Type B pancreatic cell (in vitro differentiated cells): ENCODE measurements at regions not wholly inside any gene's neighbourhood (a gene's known extent, or its start where the extent isn't known, plus 50 kb on each side); places are given as distances from the start of the nearest gene placed in this dataset.
A peak's percentile ranks its signal among the peaks of the same experiment; 100 is the strongest.

Source experiments
- DNase-seq: peaks from one replicate; pipeline ENCODE4 v3.0.0; 2021; ENCODE audit warnings: mixed read lengths; ENCODE audit not compliant: unreplicated experiment; ENCODE audit errors: extremely low spot score
- H3K27ac Mint-ChIP-seq: 2 replicates; pipeline ENCODE4 v1.8.0; 2021; ENCODE audit warnings: mild to moderate bottlenecking, mixed read lengths
- H3K27me3 Mint-ChIP-seq: 2 replicates; pipeline ENCODE4 v1.8.0; 2021; ENCODE audit warnings: mixed read lengths
- H3K36me3 Mint-ChIP-seq: 2 replicates; pipeline ENCODE4 v1.8.0; 2021; ENCODE audit warnings: mixed read lengths
- H3K4me1 Mint-ChIP-seq: one replicate; pipeline ENCODE4 v1.8.0; 2021; ENCODE audit warnings: mixed read lengths; ENCODE audit not compliant: unreplicated experiment
- H3K4me3 Mint-ChIP-seq: 2 replicates; pipeline ENCODE4 v1.8.0; 2021; ENCODE audit warnings: mild to moderate bottlenecking, mixed read lengths
- H3K9me3 Mint-ChIP-seq: 2 replicates; pipeline ENCODE4 v1.8.0; 2021; ENCODE audit warnings: mixed read lengths
- CTCF ChIP-seq: fragments of 200-600 bp; sonication (generic); conservative IDR thresholded peaks from 2 replicates; pipeline ENCODE4 v1.5.0; 2021; ENCODE audit warnings: antibody characterized with exemption, mild to moderate bottlenecking

- Mint-ChIP-seq H3K9me3 (no peaks in the 10 kb centered on the region), H3K36me3 (no peaks in the 10 kb centered on the region), H3K27ac (no peak overlapping the region), H3K27me3 (no peaks in the 10 kb centered on the region), H3K4me3 (no peak overlapping the region), H3K4me1 (peaks cover 19% of the 10 kb centered on the region)
- DNase-seq, result no peak
- TF ChIP-seq CTCF, result no peak
These were observed 243.9 kb upstream of the TANK start for GRCh38 chr2:160916300-160916699.

GRCh38 chr2:160917850-160918249 is 242.4 kb upstream of the TANK start:
- H3K9me3 Mint-ChIP-seq, result no peaks in the 10 kb centered on the region
- H3K4me1 Mint-ChIP-seq, result peaks cover 19% of the 10 kb centered on the region
- no peak for DNase-seq
- no peaks in the 10 kb centered on the region for H3K27me3 Mint-ChIP-seq
- no peak for TF ChIP-seq CTCF
- no peak overlapping the region for H3K27ac Mint-ChIP-seq
- no peaks in the 10 kb centered on the region for H3K36me3 Mint-ChIP-seq
- no peak overlapping the region for H3K4me3 Mint-ChIP-seq

GRCh38 chr2:160918258-160918657 is 242.0 kb upstream of the TANK start:
- H3K4me1 Mint-ChIP-seq, result peaks cover 19% of the 10 kb centered on the region
- no peaks in the 10 kb centered on the region for H3K36me3 Mint-ChIP-seq
- DNase-seq, result no peak
- H3K9me3 Mint-ChIP-seq, result no peaks in the 10 kb centered on the region
- TF ChIP-seq CTCF, result no peak
- no peaks in the 10 kb centered on the region for H3K27me3 Mint-ChIP-seq
- no peak overlapping the region for H3K4me3 Mint-ChIP-seq
- no peak overlapping the region for H3K27ac Mint-ChIP-seq

GRCh38 chr2:160918906-160919503 is 241.2 kb upstream of the TANK start:
- H3K27ac Mint-ChIP-seq, result no peak overlapping the region
- peaks cover 19% of the 10 kb centered on the region for H3K4me1 Mint-ChIP-seq
- H3K36me3 Mint-ChIP-seq, result no peaks in the 10 kb centered on the region
- H3K27me3 Mint-ChIP-seq, result no peaks in the 10 kb centered on the region
- DNase-seq, result no peak
- TF ChIP-seq CTCF, result peak; percentile 73
- H3K9me3 Mint-ChIP-seq, result no peaks in the 10 kb centered on the region
- H3K4me3 Mint-ChIP-seq, result no peak overlapping the region

GRCh38 chr2:160920061-160920460 is 240.2 kb upstream of the TANK start:
- Mint-ChIP-seq H3K36me3 (no peaks in the 10 kb centered on the region), H3K27me3 (no peaks in the 10 kb centered on the region), H3K4me1 (peaks cover 19% of the 10 kb centered on the region), H3K4me3 (no peak overlapping the region), H3K9me3 (no peaks in the 10 kb centered on the region), H3K27ac (peak overlapping the region; percentile 19)
- TF ChIP-seq CTCF, result no peak
- no peak for DNase-seq
